Erythroblast (primary cell): ENCODE measurements at regions not wholly inside any gene's neighbourhood (a gene's known extent, or its start where the extent isn't known, plus 50 kb on each side); places are given as distances from the start of the nearest gene placed in this dataset.

Experiments
- GATA1 ChIP-seq: IDR thresholded peaks from 2 replicates; pipeline ENCODE4 v1.6.1; 2011; ENCODE audit warnings: low read depth, mild to moderate bottlenecking, control low read depth, low read length, moderate library complexity
- POLR2A ChIP-seq: IDR thresholded peaks from 2 replicates; pipeline ENCODE4 v1.6.1; 2011; ENCODE audit warnings: mild to moderate bottlenecking, low read length

DNA sequence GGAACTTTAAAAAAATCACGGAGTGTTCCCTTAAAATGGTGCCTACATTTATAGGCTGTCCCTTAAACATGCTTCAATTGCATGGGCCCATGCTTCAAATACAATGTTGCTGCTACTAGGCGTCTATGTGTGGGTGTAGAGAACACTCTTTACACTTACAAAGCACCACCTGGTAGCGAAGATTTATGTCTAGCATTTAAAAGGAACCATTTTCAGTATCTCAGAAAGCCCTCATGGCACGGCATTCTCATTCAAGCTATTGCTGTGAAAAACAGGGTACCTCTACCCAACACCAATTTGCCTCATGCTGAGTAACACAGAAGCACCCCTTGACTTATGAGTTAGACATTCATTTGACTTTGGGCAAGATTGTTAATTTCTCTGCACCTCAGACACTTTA is 112.9 kb upstream of the CNTNAP5 start:
- TF ChIP-seq POLR2A (no peak), GATA1 (no peak)
